Astrocyte (in vitro differentiated cells and primary cell): ENCODE measurements at regions not wholly inside any gene's neighbourhood (a gene's known extent, or its start where the extent isn't known, plus 50 kb on each side); places are given as distances from the start of the nearest gene placed in this dataset.
"Not testable (repeated sequence)": the region's sequence is repeated elsewhere in the genome, so short reads cannot be mapped to it uniquely, and the experiment has no call there.

ENCODE experiments used
- DNase-seq: peaks from one replicate; pipeline ENCODE4 v3.0.0-alpha.2; 2010; ENCODE audit warnings: low read depth
- FAIRE-seq: peaks from 2 replicates; lab custom pipeline; 2011; peaks lifted over from hg19 to GRCh38; lab: Jason Lieb, UNC
- H2AFZ ChIP-seq: 2 replicates; pipeline ENCODE4 v1.6.0; 2012; ENCODE audit warnings: low read depth, low read length, inconsistent platforms
- H3K27ac ChIP-seq: 2 replicates; pipeline ENCODE4 v1.5.1; 2011; ENCODE audit warnings: low read depth, low read length, inconsistent platforms
- H3K27me3 ChIP-seq: 2 replicates; pipeline ENCODE4 v1.6.0; 2011; ENCODE audit warnings: low read length, inconsistent platforms; ENCODE audit not compliant: insufficient read depth
- H3K36me3 ChIP-seq: 2 replicates; pipeline ENCODE4 v1.5.1; 2011; ENCODE audit warnings: low read length, inconsistent platforms; ENCODE audit not compliant: insufficient read depth
- H3K4me1 ChIP-seq: 2 replicates; pipeline ENCODE4 v1.5.1; 2011; ENCODE audit warnings: low read length, inconsistent platforms; ENCODE audit not compliant: insufficient read depth
- H3K4me2 ChIP-seq: 2 replicates; pipeline ENCODE4 v1.6.0; 2012; ENCODE audit warnings: low read length, inconsistent platforms
- H3K4me3 ChIP-seq: 2 replicates; pipeline ENCODE4 v1.5.1; 2011; ENCODE audit warnings: low read depth, mild to moderate bottlenecking, low read length, inconsistent platforms; ENCODE audit not compliant: insufficient read depth
- H3K79me2 ChIP-seq: 2 replicates; pipeline ENCODE4 v1.6.0; 2012; ENCODE audit warnings: mild to moderate bottlenecking, low read length, inconsistent platforms; ENCODE audit not compliant: insufficient read depth
- H3K9ac ChIP-seq: 2 replicates; pipeline ENCODE4 v1.6.0; 2012; ENCODE audit warnings: mild to moderate bottlenecking, low read length, inconsistent platforms
- H3K9me3 ChIP-seq: 2 replicates; pipeline ENCODE4 v1.5.1; 2012; ENCODE audit warnings: low read depth, mild to moderate bottlenecking, low read length, inconsistent platforms; ENCODE audit not compliant: insufficient read depth
- H4K20me1 ChIP-seq: 2 replicates; pipeline ENCODE4 v1.6.0; 2012; ENCODE audit warnings: low read length, inconsistent platforms; ENCODE audit not compliant: insufficient read depth
- H3K27ac Mint-ChIP-seq: one replicate; pipeline ENCODE4 v1.8.0; 2021; ENCODE audit warnings: mild to moderate bottlenecking, mixed read lengths; ENCODE audit not compliant: unreplicated experiment
- H3K27me3 Mint-ChIP-seq: one replicate; pipeline ENCODE4 v1.8.0; 2021; ENCODE audit warnings: low read depth, mixed read lengths; ENCODE audit not compliant: unreplicated experiment
- H3K36me3 Mint-ChIP-seq: one replicate; pipeline ENCODE4 v1.8.0; 2021; ENCODE audit warnings: low read depth, mixed read lengths; ENCODE audit not compliant: unreplicated experiment
- H3K4me1 Mint-ChIP-seq: one replicate; pipeline ENCODE4 v1.8.0; 2021; ENCODE audit warnings: low read depth, mixed read lengths; ENCODE audit not compliant: unreplicated experiment
- H3K4me3 Mint-ChIP-seq: one replicate; pipeline ENCODE4 v1.8.0; 2021; ENCODE audit warnings: mild to moderate bottlenecking, moderate library complexity, mixed read lengths; ENCODE audit not compliant: unreplicated experiment
- H3K9me3 Mint-ChIP-seq: one replicate; pipeline ENCODE4 v1.8.0; 2021; ENCODE audit warnings: mild to moderate bottlenecking, mixed read lengths; ENCODE audit not compliant: unreplicated experiment
- EZH2 ChIP-seq: IDR thresholded peaks from 2 replicates; pipeline ENCODE4 v1.6.1; 2012; ENCODE audit warnings: mild to moderate bottlenecking, low read length, inconsistent platforms; ENCODE audit not compliant: insufficient read depth
- TF ChIP-seq, protein P1 (sequence below): IDR thresholded peaks from 2 replicates; pipeline ENCODE4 v1.5.1; 2011; ENCODE audit warnings: low read depth, mild to moderate bottlenecking, inconsistent platforms, low read length, moderate library complexity; ENCODE audit not compliant: insufficient read depth

DNA sequence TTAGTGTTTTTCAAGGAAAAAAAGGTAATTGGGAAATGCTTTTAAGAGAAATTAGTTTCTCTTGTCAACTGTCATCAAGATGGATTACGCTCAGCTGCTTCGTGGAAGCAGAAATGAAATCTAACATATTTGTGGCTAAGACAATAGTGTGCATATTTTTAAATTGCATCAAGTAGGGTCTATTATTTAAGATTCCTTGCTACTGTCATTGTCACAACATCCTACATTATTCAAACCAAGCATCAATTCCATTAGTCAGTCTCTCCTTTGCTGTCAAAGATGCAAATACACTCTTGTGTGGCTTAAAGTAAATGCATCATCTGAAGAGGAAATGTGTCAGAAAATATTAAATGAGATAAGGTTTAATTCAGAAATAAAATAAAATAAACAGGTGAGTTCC, 1277.6 kb upstream of the SEL1L start:
- Histone ChIP-seq H3K9me3 (no peaks in the 10 kb centered on the region), H3K79me2 (no peaks in the 10 kb centered on the region), H2AFZ (no peak overlapping the region), H3K9ac (no peak overlapping the region), H3K27ac (no peak overlapping the region), H3K27me3 (no peaks in the 10 kb centered on the region), H3K36me3 (no peaks in the 10 kb centered on the region), H4K20me1 (no peaks in the 10 kb centered on the region), H3K4me2 (no peak overlapping the region), H3K4me1 (no peaks in the 10 kb centered on the region), H3K4me3 (no peak overlapping the region)
- TF ChIP-seq, protein P1, sequence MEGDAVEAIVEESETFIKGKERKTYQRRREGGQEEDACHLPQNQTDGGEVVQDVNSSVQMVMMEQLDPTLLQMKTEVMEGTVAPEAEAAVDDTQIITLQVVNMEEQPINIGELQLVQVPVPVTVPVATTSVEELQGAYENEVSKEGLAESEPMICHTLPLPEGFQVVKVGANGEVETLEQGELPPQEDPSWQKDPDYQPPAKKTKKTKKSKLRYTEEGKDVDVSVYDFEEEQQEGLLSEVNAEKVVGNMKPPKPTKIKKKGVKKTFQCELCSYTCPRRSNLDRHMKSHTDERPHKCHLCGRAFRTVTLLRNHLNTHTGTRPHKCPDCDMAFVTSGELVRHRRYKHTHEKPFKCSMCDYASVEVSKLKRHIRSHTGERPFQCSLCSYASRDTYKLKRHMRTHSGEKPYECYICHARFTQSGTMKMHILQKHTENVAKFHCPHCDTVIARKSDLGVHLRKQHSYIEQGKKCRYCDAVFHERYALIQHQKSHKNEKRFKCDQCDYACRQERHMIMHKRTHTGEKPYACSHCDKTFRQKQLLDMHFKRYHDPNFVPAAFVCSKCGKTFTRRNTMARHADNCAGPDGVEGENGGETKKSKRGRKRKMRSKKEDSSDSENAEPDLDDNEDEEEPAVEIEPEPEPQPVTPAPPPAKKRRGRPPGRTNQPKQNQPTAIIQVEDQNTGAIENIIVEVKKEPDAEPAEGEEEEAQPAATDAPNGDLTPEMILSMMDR, result no peak
- TF ChIP-seq EZH2, result no peak
- no peak for FAIRE-seq
- Mint-ChIP-seq H3K9me3 (peaks cover 2% of the 10 kb centered on the region), H3K36me3 (no peaks in the 10 kb centered on the region), H3K27ac (no peak overlapping the region), H3K27me3 (no peaks in the 10 kb centered on the region), H3K4me1 (no peaks in the 10 kb centered on the region), H3K4me3 (no peak overlapping the region)
- no peak for DNase-seq

DNA sequence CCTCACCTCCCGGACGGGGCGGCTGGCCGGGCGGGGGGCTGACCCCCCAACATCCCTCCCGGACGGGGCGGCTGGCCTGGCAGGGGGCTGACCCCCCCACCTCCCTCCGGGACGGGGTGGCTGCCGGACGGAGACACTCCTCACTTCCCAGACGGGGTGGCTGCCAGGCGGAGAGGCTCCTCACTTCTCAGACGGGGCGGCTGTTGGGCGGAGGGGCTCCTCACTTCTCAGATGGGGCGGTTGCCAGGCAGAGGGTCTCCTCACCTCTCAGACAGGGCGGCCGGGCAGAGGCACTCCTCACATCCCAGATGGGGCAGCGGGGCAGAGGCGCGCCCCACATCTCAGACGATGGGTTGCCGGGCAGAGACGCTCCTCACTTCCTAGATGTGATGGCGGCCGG, 1280.7 kb upstream of the SEL1L start:
- H3K4me3 Mint-ChIP-seq, H3K9me3 Mint-ChIP-seq, H3K4me3 ChIP-seq, H3K27ac Mint-ChIP-seq, H3K36me3 ChIP-seq, FAIRE-seq, H3K27ac ChIP-seq, H3K27me3 Mint-ChIP-seq, H4K20me1 ChIP-seq, H3K4me1 Mint-ChIP-seq, H3K9me3 ChIP-seq, H3K79me2 ChIP-seq, H3K9ac ChIP-seq, H3K4me2 ChIP-seq, H3K36me3 Mint-ChIP-seq, H3K4me1 ChIP-seq, DNase-seq, H2AFZ ChIP-seq, H3K27me3 ChIP-seq: not testable (repeated sequence)

DNA sequence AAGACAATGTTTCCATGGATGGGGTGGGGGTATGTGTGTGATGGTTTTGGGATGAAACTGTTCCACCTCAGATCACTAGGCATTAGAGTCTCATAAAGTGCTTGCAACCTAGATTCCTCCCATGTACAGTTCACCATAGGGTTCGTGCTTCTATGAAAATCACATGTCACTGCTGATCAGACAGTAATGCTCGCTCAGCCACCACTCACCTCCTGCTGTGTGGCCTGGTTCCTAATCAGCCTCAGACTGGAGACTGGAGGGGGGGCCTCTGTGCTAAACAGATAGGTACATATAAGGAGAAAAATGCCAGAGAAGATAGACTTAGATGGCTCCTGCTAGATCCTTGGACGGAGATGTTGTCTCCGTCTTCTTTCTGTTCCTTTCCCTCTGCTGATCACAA, 1296.9 kb upstream of the SEL1L start:
- no peaks in the 10 kb centered on the region for H3K36me3 Mint-ChIP-seq
- Histone ChIP-seq H3K79me2 (no peaks in the 10 kb centered on the region), H3K9ac (no peak overlapping the region), H3K36me3 (no peaks in the 10 kb centered on the region), H3K9me3 (no peaks in the 10 kb centered on the region), H3K27ac (no peak overlapping the region), H3K27me3 (no peaks in the 10 kb centered on the region), H3K4me2 (no peak overlapping the region), H3K4me3 (no peak overlapping the region), H2AFZ (no peak overlapping the region), H3K4me1 (no peaks in the 10 kb centered on the region), H4K20me1 (no peaks in the 10 kb centered on the region)
- no peaks in the 10 kb centered on the region for H3K9me3 Mint-ChIP-seq
- H3K27ac Mint-ChIP-seq, result no peak overlapping the region
- DNase-seq, result no peak
- TF ChIP-seq, protein P1, result no peak
- no peak for TF ChIP-seq EZH2
- no peak overlapping the region for H3K4me3 Mint-ChIP-seq
- H3K4me1 Mint-ChIP-seq, result peaks cover 7% of the 10 kb centered on the region
- no peak for FAIRE-seq
- H3K27me3 Mint-ChIP-seq, result no peaks in the 10 kb centered on the region
